HS-5 (cell line): ENCODE measurements at regions not wholly inside any gene's neighbourhood (a gene's known extent, or its start where the extent isn't known, plus 50 kb on each side); places are given as distances from the start of the nearest gene placed in this dataset.
A peak's percentile ranks its signal among the peaks of the same experiment; 100 is the strongest.

ENCODE experiments used
- DNase-seq: peaks from one replicate; pipeline ENCODE4 v3.0.0-alpha.2; 2012; ENCODE audit warnings: low read depth

DNA sequence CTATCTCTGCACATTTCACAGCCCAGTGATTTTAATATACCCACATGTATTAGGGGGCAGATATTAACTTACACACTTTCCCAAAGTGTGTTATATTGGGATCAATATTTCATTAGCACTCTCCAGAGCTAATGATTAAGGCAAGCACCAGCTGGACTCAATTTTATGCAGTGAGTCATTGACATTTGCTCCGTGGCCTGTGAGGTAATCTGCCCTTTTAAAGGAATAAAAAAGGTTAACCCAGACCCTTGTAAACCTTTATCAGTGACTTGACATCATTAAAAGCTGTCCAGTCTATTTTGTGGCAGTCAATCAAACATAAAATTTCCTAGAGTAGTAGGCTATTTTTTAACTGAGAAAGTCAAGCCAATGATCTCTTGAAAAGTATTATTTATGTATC, 1870.4 kb upstream of the CELF4 start:
- no peak for DNase-seq

DNA sequence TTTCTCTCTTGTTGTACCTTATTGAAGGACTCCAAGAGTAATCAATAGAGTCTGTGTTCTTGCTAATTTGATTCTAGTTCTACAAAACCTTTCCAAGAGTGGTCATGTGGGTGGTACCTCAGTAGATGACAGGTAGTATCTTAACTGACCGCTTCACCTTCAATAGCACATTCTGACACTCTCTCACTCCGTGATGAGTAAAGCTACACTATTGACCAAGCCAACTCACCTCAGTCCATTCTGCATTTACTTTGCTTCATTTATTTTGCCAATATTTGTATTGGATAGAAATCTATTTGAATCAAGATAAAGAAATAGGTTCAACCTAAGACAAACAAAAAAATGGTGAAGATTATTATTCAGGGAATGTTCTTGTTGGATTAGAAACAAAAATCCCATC, 1869.6 kb upstream of the CELF4 start:
- DNase-seq, result no peak

DNA sequence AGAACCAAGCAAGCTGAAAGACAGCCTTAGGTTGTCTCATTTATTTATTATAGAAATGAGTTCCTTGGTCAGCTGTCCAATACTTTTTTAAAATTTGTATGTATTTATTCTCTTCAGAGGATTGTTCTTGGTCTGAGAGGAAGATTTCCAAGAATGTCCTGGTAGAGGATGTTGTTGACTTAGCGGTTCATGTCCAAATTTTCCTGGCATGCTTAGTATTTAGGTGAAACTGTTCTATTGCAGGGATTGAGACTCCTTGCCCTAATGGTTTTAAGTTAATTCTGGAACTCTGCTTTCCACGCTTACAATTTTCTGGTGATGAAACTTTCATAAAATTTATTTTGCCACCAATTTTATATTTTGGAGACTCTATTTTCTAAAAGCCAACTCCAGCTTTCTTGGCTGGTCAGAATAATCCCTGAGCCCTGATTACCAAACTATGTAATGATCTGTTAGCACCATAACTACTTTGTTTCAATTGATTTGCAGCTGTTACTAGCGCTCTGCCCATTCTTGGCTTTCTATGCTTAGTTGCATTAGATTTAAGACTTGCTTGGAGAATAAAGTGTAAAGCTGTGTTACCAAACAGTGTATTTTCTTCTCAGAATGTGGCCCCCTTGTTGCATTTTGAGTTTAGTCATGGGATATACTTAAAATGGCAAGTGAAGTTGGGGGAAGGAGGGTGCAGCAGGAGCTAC, 1868.8 kb upstream of the CELF4 start:
- DNase-seq, result no peak

DNA sequence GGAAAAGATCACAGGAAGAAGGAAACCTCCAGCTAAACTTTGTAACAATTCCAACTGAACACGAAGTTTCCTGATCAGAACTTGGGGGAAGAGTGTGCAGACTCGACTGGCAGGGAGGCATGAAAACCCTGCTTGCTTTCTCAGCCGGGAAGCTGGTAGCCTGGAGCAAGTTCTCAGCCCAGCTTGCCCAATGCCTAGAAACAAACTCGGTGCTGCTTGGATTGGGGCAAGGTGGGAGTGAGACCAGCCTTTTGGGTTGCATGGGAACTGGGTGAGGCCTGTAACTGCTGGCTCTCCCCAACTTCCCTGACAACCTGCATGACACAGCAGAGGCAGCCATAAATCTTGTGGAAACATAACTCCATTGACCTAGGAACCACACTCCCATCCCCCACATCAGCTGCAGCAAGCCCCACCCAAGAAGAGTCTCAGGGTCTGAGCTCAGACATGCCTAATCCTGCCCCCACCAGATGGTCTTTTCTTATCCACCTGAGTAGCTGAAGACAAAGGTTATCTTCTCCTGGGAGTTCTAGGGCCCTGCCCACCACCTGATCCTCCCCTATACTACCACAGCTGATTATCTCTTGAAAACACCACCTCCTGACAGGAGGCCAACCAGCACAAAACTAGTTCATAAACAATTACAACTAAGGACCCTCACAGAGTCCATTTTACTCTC, 1859.7 kb upstream of the CELF4 start:
- no peak for DNase-seq

GRCh38 chr18:39424261-39424660, 1858.7 kb upstream of the CELF4 start:
- no peak for DNase-seq

DNA sequence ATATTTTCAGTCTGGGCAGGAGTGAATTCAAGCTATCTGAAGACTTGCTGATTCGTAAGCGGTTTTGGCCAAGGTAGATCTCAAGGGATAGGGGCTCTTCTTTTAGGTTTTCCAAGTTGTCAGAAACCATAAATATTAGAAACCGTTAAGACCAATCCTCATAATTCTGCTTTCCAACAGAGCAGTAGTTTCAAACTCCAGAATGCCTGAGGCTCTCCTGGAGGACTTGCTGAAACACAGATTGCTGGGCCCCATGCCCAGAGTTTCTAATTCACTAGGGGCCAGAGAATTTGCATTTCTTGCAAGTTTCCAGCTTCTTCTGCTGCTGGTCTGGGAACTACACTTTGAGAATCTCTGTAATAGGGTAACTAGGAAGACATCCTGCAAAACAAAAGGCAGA, 1855.7 kb upstream of the CELF4 start:
- DNase-seq, result no peak

DNA sequence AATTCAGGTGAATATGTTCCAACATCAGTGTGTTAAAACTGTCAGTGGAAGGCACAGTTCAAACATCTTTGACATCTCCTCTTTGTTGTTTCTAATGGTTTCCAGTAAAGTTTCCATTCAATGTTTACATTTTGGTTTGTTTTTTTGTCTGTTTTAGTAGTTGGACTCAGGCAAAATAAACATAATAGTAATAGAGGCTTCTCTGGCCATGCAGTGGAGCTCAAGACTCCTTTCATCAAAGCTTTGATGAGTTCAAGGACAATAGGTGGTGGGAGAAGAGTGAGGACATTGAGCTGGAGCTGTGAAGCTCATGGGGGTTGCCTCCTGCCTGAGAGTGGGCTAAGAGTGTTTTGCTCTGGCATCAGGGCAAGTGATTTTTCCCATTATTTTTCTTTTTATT, 1853.7 kb upstream of the CELF4 start:
- no peak for DNase-seq

- no peak for DNase-seq
Observed at GRCh38 chr18:39415471-39415870, 1849.9 kb upstream of the CELF4 start.

- peak; percentile 30 for DNase-seq
Observed at GRCh38 chr18:39414009-39414700, 1848.6 kb upstream of the CELF4 start.

DNA sequence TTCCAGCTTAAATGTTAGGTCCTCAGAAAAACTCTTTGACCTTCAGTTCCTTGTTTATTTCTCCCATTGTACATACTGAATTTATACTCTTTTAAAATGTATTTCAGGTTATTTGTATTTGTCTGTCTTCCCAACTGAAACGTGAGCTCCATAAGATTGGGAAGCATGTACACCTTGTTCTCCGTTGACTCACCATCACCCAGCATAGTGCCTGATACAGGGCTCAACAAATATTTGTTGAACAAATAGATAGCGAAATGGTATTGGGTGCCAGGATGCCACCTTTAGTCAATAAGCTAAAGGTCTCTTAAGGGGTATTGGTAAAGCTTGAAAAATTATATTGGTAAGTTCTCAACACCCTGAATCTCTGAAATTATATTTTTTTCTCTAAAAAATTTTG, 1841.3 kb upstream of the CELF4 start:
- no peak for DNase-seq

DNA sequence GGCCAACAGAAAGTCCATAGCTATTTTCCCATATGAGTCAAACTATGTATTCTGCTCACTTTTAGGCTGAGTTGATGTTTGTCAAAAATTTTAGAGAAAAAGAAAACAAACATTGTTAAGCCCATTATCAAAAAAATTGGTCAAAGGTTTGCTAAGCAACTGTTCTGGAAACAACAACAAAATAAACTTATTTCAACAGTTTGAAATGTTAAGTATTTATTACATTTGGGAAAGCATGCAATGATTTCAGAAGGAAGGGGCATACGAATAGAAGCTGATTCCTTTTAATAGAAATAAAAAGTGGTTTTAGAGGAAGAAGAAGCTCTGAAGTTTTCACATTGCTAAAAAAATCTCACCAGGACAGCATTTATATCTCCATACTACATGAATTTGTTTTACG, 1837.5 kb upstream of the CELF4 start:
- no peak for DNase-seq

- DNase-seq, result no peak
Observed at GRCh38 chr18:39399662-39400061, 1834.1 kb upstream of the CELF4 start.

GRCh38 chr18:39396168-39396567, 1830.6 kb upstream of the CELF4 start:
- DNase-seq, result no peak

DNA sequence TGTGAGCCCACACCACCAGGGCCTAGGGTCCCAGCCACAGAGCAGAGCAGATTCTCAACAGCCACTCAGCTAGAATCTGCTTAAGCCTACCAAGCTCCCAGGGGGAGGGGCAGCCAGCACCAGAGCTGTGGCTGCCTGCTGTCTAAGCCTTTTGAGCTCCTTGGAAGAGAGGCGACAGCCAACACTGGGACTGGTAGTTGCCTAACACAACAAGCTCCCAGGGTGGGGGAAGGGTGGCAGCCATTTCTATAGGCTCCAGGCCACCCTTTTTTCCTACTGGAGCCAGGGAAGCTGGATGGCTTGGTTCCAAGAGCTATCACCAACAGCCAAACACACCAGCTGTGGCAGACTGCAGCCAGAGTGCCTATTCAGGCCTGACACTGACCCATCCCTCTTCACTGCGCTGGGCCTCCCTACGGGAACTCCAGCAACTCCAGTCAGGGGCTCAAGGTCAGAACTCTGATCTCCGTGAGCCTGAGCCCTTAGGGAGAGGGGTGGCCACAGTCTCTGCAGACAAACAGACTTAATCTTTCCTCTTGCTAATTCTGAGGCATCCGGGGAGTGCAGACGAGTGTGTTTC, 1824.3 kb upstream of the CELF4 start:
- DNase-seq, result no peak

GRCh38 chr18:39380866-39381265, 1815.3 kb upstream of the CELF4 start:
- DNase-seq, result no peak

DNA sequence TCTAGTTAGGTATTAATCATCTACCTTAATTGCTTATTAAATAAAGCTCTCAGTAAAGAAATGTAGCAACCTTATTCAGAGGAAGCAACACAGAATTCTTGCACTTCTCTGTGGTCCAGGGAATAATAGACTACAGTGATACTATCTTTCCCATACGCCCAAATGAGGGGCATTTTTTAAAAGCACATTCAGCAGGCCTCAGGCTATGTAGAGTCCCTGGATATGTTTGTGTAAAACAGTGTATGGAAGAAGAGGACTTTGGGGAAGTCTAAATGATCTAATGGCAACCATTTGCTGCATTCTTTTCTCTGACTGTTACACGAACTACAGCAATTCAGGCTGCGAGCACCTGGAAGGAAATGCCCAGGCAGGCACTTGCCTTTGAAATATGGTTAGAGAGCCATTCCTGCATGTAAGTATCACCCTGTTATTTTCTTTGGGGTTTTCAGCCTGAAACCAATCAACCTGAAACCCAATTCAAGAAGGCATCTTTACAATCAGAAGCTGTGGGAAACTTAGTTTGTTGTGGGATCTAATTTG, 1814.7 kb upstream of the CELF4 start:
- no peak for DNase-seq

GRCh38 chr18:39375066-39375465, 1809.5 kb upstream of the CELF4 start:
- no peak for DNase-seq

- no peak for DNase-seq
Observed at GRCh38 chr18:39371996-39372395, 1806.4 kb upstream of the CELF4 start.

DNA sequence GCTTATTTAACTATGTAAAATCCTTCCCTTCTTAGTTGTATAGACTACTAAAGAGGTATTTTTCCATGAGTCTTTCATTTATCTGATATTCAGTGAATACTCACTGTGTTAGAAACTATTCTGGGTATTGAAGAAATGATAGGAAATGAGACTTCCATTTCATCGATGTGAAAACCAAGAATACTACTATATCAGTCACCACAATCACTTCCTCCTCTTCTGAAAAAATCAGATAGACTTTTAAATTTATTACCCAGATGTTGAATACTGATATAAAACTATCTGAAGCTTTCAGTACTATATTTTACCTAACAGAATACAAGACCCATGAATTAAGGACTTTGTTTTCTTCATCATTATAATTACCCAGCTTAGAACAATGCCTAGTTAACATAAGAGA, 1801.1 kb upstream of the CELF4 start:
- DNase-seq, result no peak

GRCh38 chr18:39365836-39366485, 1800.4 kb upstream of the CELF4 start:
- DNase-seq, result no peak

GRCh38 chr18:39360072-39360471, 1794.5 kb upstream of the CELF4 start:
- no peak for DNase-seq

DNA sequence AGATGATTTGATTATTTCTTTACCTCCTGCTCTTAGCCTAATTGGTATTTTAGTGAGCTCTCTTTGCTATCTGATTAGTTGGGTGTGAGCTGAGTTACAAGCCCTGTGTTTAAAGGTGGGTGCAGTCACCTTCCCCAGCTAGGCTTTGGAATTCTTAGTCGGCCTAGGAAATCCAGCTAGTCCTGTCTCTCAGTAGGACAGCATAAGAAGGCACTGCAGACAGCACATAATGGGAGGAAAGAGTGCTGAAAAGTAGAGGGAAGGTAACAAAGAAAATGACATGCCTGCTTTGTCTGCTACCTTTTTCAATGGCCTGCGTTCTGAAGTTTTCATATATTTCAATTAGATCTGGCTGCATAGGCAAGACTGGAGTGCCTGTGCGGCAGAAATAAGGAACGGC, 1794.0 kb upstream of the CELF4 start:
- no peak for DNase-seq
